ENCODE measurements at regions not wholly inside any gene's neighbourhood (a gene's known extent, or its start where the extent isn't known, plus 50 kb on each side); places are given as distances from the start of the nearest gene placed in this dataset.
A peak's percentile ranks its signal among the peaks of the same experiment; 100 is the strongest.
"Not testable (repeated sequence)": the region's sequence is repeated elsewhere in the genome, so short reads cannot be mapped to it uniquely, and the experiment has no call there.

DNA sequence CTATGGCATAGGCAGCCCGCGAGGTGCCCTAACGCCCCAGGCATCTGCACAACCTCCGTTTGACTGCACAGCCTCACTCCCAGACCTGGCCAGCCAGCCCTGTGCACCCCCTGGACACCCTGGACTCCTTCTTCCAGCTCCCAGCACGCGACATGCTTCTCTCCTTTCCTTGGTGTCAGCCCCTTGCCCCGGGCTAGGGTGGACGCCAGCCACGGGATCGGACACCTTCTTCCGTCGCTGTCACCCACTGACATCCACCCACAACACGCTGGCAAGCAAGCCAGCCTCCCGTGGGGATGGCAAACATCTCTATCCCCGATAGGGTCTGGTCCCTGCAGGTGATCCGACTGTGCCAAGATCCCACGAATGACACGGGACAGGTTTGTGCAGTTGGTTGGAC, 60.5 kb upstream of the FCGR2A start:
- not testable (repeated sequence) for H3K4me1 Mint-ChIP-seq (ENCODE audit: low read depth, unreplicated experiment); H3K9ac ChIP-seq (ENCODE audit: low read length); H3K9me3 ChIP-seq (ENCODE audit: insufficient read depth, low read depth, low read length); H3K4me1 ChIP-seq (ENCODE audit: insufficient read depth, low read length); H4K20me1 ChIP-seq (ENCODE audit: insufficient read depth, low read length); H3K36me3 Mint-ChIP-seq (ENCODE audit: low read depth, unreplicated experiment); H3K27me3 ChIP-seq (ENCODE audit: insufficient read depth, low read length); H3K4me3 ChIP-seq (ENCODE audit: insufficient read depth, low read depth, low read length); H3K36me3 ChIP-seq (ENCODE audit: insufficient read depth, low read length); H3K27ac ChIP-seq (ENCODE audit: low read depth, low read length); H3K4me3 Mint-ChIP-seq (ENCODE audit: unreplicated experiment); H3K27ac Mint-ChIP-seq (ENCODE audit: unreplicated experiment); H2AFZ ChIP-seq (ENCODE audit: low read depth, low read length); H3K27me3 Mint-ChIP-seq (ENCODE audit: low read depth, unreplicated experiment); DNase-seq (ENCODE audit: low read depth); H3K9me3 Mint-ChIP-seq (ENCODE audit: unreplicated experiment); H3K4me2 ChIP-seq (ENCODE audit: low read length); FAIRE-seq; H3K79me2 ChIP-seq (ENCODE audit: insufficient read depth, low read length)

DNA sequence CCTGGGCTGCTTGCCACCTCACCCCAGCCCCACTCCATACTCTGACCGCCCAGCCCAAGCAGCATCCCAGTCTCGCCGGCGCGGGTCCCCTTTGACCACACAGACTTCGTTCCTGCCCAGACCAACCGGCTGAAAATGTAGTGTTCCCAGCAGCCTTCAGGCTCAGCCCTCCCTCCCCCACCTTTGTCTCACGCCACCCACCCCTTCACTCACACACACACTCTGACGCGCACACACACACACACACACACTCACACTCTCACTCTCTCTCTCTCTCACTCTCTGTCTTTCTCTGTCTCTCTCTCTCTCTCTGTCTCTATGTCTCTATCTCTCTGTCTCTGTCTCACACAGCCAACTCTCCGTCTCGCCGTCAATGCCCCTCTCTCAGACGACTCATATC, 61.0 kb upstream of the FCGR2A start:
- DNase-seq (ENCODE audit: low read depth); H2AFZ ChIP-seq (ENCODE audit: low read depth, low read length); H3K4me3 ChIP-seq (ENCODE audit: insufficient read depth, low read depth, low read length); H3K79me2 ChIP-seq (ENCODE audit: insufficient read depth, low read length); H3K36me3 ChIP-seq (ENCODE audit: insufficient read depth, low read length); H3K9me3 ChIP-seq (ENCODE audit: insufficient read depth, low read depth, low read length); H3K36me3 Mint-ChIP-seq (ENCODE audit: low read depth, unreplicated experiment); H3K4me1 Mint-ChIP-seq (ENCODE audit: low read depth, unreplicated experiment); H3K4me3 Mint-ChIP-seq (ENCODE audit: unreplicated experiment); H3K4me1 ChIP-seq (ENCODE audit: insufficient read depth, low read length); H3K27me3 Mint-ChIP-seq (ENCODE audit: low read depth, unreplicated experiment); H3K9me3 Mint-ChIP-seq (ENCODE audit: unreplicated experiment); H4K20me1 ChIP-seq (ENCODE audit: insufficient read depth, low read length); H3K27ac Mint-ChIP-seq (ENCODE audit: unreplicated experiment); H3K27me3 ChIP-seq (ENCODE audit: insufficient read depth, low read length); H3K27ac ChIP-seq (ENCODE audit: low read depth, low read length); FAIRE-seq; H3K4me2 ChIP-seq (ENCODE audit: low read length); H3K9ac ChIP-seq (ENCODE audit: low read length): not testable (repeated sequence)

DNA sequence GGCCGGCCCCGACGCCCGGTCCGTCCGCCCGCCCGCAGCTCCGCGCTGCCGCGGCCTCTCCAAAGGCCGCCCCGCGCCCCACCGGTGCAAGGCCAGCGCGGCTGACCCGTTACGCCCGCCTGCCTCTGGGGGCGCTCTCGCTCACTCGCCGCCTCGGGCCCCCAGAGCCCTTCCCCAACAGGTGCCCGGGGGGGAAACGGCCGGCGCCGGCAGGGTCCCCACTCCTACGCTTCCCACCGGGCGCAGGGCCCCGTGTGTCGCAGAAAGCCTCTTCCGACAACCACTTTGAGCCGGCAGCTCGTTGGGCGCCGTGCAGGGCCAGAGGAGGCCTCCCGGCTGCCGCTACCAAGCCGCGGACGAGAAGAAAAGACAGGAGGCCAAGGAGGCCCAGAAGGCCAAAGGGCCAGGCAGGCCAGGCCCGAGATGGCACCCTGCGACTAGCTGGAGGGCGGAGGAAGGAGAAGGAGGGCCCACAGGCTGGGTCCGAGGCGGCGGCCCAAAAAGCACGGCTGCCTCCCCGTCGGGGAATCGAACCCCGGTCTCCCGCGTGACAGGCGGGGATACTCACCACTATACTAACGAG, 64.9 kb upstream of the FCGR2A start:
- Histone ChIP-seq H4K20me1 (ENCODE audit: insufficient read depth, low read length) (no peaks in the 10 kb centered on the region), H3K4me1 (ENCODE audit: insufficient read depth, low read length) (no peaks in the 10 kb centered on the region), H3K27ac (ENCODE audit: low read depth, low read length) (no peak overlapping the region), H2AFZ (ENCODE audit: low read depth, low read length) (peak overlapping the region; percentile 75), H3K9me3 (ENCODE audit: insufficient read depth, low read depth, low read length) (peaks cover 3% of the 10 kb centered on the region), H3K36me3 (ENCODE audit: insufficient read depth, low read length) (no peaks in the 10 kb centered on the region), H3K9ac (ENCODE audit: low read length) (peak overlapping the region; percentile 12), H3K79me2 (ENCODE audit: insufficient read depth, low read length) (no peaks in the 10 kb centered on the region), H3K4me3 (ENCODE audit: insufficient read depth, low read depth, low read length) (peak overlapping the region; percentile 51), H3K27me3 (ENCODE audit: insufficient read depth, low read length) (peaks cover 4% of the 10 kb centered on the region), H3K4me2 (ENCODE audit: low read length) (peak overlapping the region; percentile 84)
- H3K36me3 Mint-ChIP-seq (ENCODE audit: low read depth, unreplicated experiment): no peaks in the 10 kb centered on the region
- no peak for TF ChIP-seq EZH2 (IDR thresholded peaks at IDR 0.05; ENCODE audit: insufficient read depth, low read length)
- TF ChIP-seq, protein P1, sequence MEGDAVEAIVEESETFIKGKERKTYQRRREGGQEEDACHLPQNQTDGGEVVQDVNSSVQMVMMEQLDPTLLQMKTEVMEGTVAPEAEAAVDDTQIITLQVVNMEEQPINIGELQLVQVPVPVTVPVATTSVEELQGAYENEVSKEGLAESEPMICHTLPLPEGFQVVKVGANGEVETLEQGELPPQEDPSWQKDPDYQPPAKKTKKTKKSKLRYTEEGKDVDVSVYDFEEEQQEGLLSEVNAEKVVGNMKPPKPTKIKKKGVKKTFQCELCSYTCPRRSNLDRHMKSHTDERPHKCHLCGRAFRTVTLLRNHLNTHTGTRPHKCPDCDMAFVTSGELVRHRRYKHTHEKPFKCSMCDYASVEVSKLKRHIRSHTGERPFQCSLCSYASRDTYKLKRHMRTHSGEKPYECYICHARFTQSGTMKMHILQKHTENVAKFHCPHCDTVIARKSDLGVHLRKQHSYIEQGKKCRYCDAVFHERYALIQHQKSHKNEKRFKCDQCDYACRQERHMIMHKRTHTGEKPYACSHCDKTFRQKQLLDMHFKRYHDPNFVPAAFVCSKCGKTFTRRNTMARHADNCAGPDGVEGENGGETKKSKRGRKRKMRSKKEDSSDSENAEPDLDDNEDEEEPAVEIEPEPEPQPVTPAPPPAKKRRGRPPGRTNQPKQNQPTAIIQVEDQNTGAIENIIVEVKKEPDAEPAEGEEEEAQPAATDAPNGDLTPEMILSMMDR (IDR thresholded peaks at IDR 0.05; ENCODE audit: insufficient read depth, low read depth, low read length): peak; percentile 9
- H3K9me3 Mint-ChIP-seq (ENCODE audit: unreplicated experiment): peaks cover 9% of the 10 kb centered on the region
- H3K4me1 Mint-ChIP-seq (ENCODE audit: low read depth, unreplicated experiment): no peaks in the 10 kb centered on the region
- no peak for FAIRE-seq
- peak overlapping the region; percentile 41 for H3K27ac Mint-ChIP-seq (ENCODE audit: unreplicated experiment)
- peaks cover 32% of the 10 kb centered on the region for H3K27me3 Mint-ChIP-seq (ENCODE audit: low read depth, unreplicated experiment)
- peak; percentile 33 for DNase-seq (ENCODE audit: low read depth)
- peak overlapping the region; percentile 78 for H3K4me3 Mint-ChIP-seq (ENCODE audit: unreplicated experiment)

Measured in astrocyte (in vitro differentiated cells and primary cell).